K562 (cell line): ENCODE measurements at regions not wholly inside any gene's neighbourhood (a gene's known extent, or its start where the extent isn't known, plus 50 kb on each side); places are given as distances from the start of the nearest gene placed in this dataset.

Experiments
- ATF7 ChIP-seq: fragments of 450-650 bp; IDR thresholded peaks from 2 replicates; pipeline ENCODE4 v1.7.1; 2014; ENCODE audit warnings: mild to moderate bottlenecking, moderate library complexity
- BACH1 ChIP-seq: fragments of 200-800 bp; sonication (Bioruptor generic); IDR thresholded peaks from 2 replicates; pipeline ENCODE4 v1.6.1; 2016; ENCODE audit warnings: missing genetic modification characterization, missing compliant biosample characterization
- DDX20 ChIP-seq: fragments of 450-650 bp; IDR thresholded peaks from 2 replicates; pipeline ENCODE4 v1.6.1; 2016; ENCODE audit warnings: missing genetic modification characterization, low read depth, mild to moderate bottlenecking, missing compliant biosample characterization, moderate library complexity
- FIP1L1 ChIP-seq: fragments of 200-400 bp; formaldehyde crosslinking; IDR thresholded peaks from 2 replicates; pipeline ENCODE4 v1.6.1; 2018; ENCODE audit warnings: mild to moderate bottlenecking, low read depth, low read length; ENCODE audit not compliant: poor library complexity, severe bottlenecking
- GATAD2A ChIP-seq: fragments of 450-650 bp; IDR thresholded peaks from 2 replicates; pipeline ENCODE4 v1.6.1; 2017
- HDAC1 ChIP-seq, 2 experiments: fragments of 450-650 bp; IDR thresholded peaks; 2 replicates each; pipeline ENCODE4 v1.6.1; 2016 to 2017; ENCODE audit warnings: inconsistent platforms in 1 of 2, mild to moderate bottlenecking in 1 of 2, moderate library complexity in 1 of 2
- HMGN3 ChIP-seq: IDR thresholded peaks from 2 replicates; pipeline ENCODE4 v1.6.1; 2011; ENCODE audit warnings: borderline replicate concordance, low read depth, mild to moderate bottlenecking, mixed read lengths, low read length; ENCODE audit not compliant: insufficient read length; ENCODE audit errors: extremely low read depth
- HSF4 ChIP-seq: fragments of 250-450 bp; sonication (Bioruptor Pico); IDR thresholded peaks from 2 replicates; pipeline ENCODE4 v2.1.2; 2022; ENCODE audit warnings: mild to moderate bottlenecking, moderate library complexity, borderline replicate concordance
- JUN ChIP-seq, 2 experiments: sonication (generic) in 1 of 2; formaldehyde crosslinking in 1 of 2; IDR thresholded peaks; 2 replicates each; pipeline versions ENCODE4 v1.6.1 to v1.8.0; 2012 to 2022; ENCODE audit warnings: borderline replicate concordance in 2 of 2, mild to moderate bottlenecking in 2 of 2, improper control_type of control experiment in 1 of 2, low read depth in 1 of 2, low read length in 1 of 2, missing genetic modification reagents in 1 of 2
- KLF1 ChIP-seq: fragments of 450-650 bp; IDR thresholded peaks from 2 replicates; pipeline ENCODE4 v1.6.1; 2016; ENCODE audit warnings: missing genetic modification characterization, missing compliant biosample characterization
- KLF16 ChIP-seq: IDR thresholded peaks from 2 replicates; pipeline ENCODE4 v1.6.1; 2016; ENCODE audit warnings: antibody characterized with exemption
- L3MBTL2 ChIP-seq: fragments of 450-650 bp; IDR thresholded peaks from 2 replicates; pipeline ENCODE4 v1.6.1; 2016; ENCODE audit warnings: mild to moderate bottlenecking, moderate library complexity
- PHF21A ChIP-seq: fragments of 450-650 bp; IDR thresholded peaks from 2 replicates; pipeline ENCODE4 v1.6.1; 2017; ENCODE audit warnings: low read depth, borderline replicate concordance
- POLR2A ChIP-seq: fragments of 450-650 bp; conservative IDR thresholded peaks from 2 replicates; pipeline ENCODE4 v1.6.1; 2016
- PTTG1 ChIP-seq: fragments of 450-650 bp; IDR thresholded peaks from 2 replicates; pipeline ENCODE4 v1.6.1; 2016; ENCODE audit warnings: low read depth, mild to moderate bottlenecking, missing genetic modification characterization, missing compliant biosample characterization
- SRSF1 ChIP-seq: fragments of 200-400 bp; formaldehyde crosslinking; IDR thresholded peaks from 2 replicates; pipeline ENCODE4 v1.6.1; 2017; ENCODE audit warnings: mild to moderate bottlenecking, low read depth, low read length, moderate library complexity
- TBP ChIP-seq: optimal IDR thresholded peaks from 2 replicates; pipeline ENCODE3; 2011; ENCODE audit warnings: low read depth, low read length, improper control_type of control experiment
- ZNF121 ChIP-seq: sonication (generic); formaldehyde crosslinking; conservative IDR thresholded peaks from 2 replicates; pipeline ENCODE4 v1.8.0; 2022; ENCODE audit warnings: missing genetic modification reagents
- TF ChIP-seq, protein P1 (sequence below), 2 experiments: fragments of 450-650 bp; IDR thresholded peaks; 2 replicates each; pipeline ENCODE4 v1.6.1; 2016
- TF ChIP-seq, protein P2 (sequence below): fragments of 250-450 bp; sonication (Bioruptor Pico); IDR thresholded peaks from 2 replicates; pipeline ENCODE4 v1.4.0; 2020; ENCODE audit warnings: mild to moderate bottlenecking, moderate library complexity
- TF ChIP-seq, protein P3 (sequence below), 2 experiments: fragments of 150-350 bp in 1 of 2; IDR thresholded peaks; 2 replicates each; pipeline ENCODE4 v1.6.1; 2012 to 2016; ENCODE audit warnings: low read depth in 2 of 2, low read length in 2 of 2, mild to moderate bottlenecking in 1 of 2, moderate library complexity in 1 of 2

DNA sequence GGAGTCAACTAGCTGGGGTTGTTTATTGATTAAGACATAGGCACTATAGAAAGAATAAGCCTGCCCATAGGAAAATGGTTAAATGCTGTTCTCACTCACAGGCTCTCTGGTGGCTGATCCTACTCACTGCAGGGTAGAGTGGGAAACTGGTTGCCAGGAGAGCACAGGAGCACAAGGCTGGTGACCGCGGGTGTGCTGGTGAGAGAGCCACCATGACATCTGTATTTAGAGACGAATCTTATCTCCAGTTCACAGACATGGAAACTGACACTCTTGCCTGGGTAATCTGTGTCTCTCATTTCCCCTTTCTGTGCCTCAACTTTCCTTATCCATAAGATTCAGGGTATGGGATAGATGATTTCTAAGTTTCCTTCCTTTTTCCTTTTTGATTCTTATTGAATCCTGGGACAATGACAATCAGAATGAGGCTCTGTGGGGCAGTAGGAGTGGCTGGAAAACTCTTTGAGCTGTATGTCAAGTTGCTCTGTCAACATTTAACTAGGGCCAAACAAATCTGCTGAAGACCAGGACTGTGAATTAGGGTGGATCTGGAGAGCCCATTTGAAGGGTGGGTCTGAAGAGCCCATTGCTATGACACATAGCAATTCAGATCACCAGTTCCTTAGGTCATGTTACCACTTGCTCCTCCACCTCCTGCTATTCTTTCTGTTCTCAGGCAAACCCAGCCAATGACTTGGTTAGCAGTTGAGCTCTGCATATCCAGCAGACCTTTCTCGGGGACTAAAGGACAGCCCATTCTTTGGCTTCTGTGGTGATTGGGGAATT, 286.1 kb upstream of the TBL1XR1 start (continued):
- no peak for TF ChIP-seq FIP1L1
- TF ChIP-seq HDAC1 (IDR thresholded peaks at IDR 0.05): peak in 1 of 2 experiments; percentile 74; a peak in 1 of 4 replicates
- no peak for TF ChIP-seq DDX20
- TF ChIP-seq HSF4: no peak
- no peak for TF ChIP-seq ZNF121 (CRISPR knock-in tag)
- TF ChIP-seq KLF16: peak; percentile 85
- TF ChIP-seq SRSF1: no peak
- no peak for TF ChIP-seq KLF1 (tag)
- no peak for TF ChIP-seq BACH1 (tag)
- TF ChIP-seq HMGN3: peak; percentile 70
- TF ChIP-seq GATAD2A: no peak
- no peak for TF ChIP-seq POLR2A
- TF ChIP-seq, protein P1, sequence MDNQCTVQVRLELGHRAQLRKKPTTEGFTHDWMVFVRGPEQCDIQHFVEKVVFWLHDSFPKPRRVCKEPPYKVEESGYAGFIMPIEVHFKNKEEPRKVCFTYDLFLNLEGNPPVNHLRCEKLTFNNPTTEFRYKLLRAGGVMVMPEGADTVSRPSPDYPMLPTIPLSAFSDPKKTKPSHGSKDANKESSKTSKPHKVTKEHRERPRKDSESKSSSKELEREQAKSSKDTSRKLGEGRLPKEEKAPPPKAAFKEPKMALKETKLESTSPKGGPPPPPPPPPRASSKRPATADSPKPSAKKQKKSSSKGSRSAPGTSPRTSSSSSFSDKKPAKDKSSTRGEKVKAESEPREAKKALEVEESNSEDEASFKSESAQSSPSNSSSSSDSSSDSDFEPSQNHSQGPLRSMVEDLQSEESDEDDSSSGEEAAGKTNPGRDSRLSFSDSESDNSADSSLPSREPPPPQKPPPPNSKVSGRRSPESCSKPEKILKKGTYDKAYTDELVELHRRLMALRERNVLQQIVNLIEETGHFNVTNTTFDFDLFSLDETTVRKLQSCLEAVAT (IDR thresholded peaks at IDR 0.05): no peak
- TF ChIP-seq JUN (IDR thresholded peaks at IDR 0.05; ENCODE audit: borderline replicate concordance, low read depth, low read length): peak; percentile 53; the same call in 1 of the 2 replicates
- no peak for TF ChIP-seq JUN (CRISPR knock-in tag; IDR thresholded peaks at IDR 0.05; ENCODE audit: borderline replicate concordance)
- TF ChIP-seq PHF21A: no peak
- no peak for TF ChIP-seq PTTG1
- TF ChIP-seq ATF7: peak; percentile 68
- no peak for TF ChIP-seq TBP
- TF ChIP-seq, protein P2, sequence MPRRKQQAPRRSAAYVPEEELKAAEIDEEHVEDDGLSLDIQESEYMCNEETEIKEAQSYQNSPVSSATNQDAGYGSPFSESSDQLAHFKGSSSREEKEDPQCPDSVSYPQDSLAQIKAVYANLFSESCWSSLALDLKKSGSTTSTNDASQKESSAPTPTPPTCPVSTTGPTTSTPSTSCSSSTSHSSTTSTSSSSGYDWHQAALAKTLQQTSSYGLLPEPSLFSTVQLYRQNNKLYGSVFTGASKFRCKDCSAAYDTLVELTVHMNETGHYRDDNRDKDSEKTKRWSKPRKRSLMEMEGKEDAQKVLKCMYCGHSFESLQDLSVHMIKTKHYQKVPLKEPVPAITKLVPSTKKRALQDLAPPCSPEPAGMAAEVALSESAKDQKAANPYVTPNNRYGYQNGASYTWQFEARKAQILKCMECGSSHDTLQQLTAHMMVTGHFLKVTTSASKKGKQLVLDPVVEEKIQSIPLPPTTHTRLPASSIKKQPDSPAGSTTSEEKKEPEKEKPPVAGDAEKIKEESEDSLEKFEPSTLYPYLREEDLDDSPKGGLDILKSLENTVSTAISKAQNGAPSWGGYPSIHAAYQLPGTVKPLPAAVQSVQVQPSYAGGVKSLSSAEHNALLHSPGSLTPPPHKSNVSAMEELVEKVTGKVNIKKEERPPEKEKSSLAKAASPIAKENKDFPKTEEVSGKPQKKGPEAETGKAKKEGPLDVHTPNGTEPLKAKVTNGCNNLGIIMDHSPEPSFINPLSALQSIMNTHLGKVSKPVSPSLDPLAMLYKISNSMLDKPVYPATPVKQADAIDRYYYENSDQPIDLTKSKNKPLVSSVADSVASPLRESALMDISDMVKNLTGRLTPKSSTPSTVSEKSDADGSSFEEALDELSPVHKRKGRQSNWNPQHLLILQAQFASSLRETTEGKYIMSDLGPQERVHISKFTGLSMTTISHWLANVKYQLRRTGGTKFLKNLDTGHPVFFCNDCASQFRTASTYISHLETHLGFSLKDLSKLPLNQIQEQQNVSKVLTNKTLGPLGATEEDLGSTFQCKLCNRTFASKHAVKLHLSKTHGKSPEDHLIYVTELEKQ: no peak
- TF ChIP-seq, protein P3, sequence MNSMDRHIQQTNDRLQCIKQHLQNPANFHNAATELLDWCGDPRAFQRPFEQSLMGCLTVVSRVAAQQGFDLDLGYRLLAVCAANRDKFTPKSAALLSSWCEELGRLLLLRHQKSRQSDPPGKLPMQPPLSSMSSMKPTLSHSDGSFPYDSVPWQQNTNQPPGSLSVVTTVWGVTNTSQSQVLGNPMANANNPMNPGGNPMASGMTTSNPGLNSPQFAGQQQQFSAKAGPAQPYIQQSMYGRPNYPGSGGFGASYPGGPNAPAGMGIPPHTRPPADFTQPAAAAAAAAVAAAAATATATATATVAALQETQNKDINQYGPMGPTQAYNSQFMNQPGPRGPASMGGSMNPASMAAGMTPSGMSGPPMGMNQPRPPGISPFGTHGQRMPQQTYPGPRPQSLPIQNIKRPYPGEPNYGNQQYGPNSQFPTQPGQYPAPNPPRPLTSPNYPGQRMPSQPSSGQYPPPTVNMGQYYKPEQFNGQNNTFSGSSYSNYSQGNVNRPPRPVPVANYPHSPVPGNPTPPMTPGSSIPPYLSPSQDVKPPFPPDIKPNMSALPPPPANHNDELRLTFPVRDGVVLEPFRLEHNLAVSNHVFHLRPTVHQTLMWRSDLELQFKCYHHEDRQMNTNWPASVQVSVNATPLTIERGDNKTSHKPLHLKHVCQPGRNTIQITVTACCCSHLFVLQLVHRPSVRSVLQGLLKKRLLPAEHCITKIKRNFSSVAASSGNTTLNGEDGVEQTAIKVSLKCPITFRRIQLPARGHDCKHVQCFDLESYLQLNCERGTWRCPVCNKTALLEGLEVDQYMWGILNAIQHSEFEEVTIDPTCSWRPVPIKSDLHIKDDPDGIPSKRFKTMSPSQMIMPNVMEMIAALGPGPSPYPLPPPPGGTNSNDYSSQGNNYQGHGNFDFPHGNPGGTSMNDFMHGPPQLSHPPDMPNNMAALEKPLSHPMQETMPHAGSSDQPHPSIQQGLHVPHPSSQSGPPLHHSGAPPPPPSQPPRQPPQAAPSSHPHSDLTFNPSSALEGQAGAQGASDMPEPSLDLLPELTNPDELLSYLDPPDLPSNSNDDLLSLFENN (IDR thresholded peaks at IDR 0.05; ENCODE audit: low read depth in 2 of 2, low read length in 2 of 2): peak in 1 of 2 experiments; percentile 88; a peak in 2 of 4 replicates
- no peak for TF ChIP-seq L3MBTL2
